WERI-Rb-1 (cell line): ENCODE measurements at regions not wholly inside any gene's neighbourhood (a gene's known extent, or its start where the extent isn't known, plus 50 kb on each side); places are given as distances from the start of the nearest gene placed in this dataset.

Experiments used
- DNase-seq: peaks from one replicate; pipeline ENCODE4 v3.0.0-alpha.2; 2020
- H3K27ac ChIP-seq: fragments of 250-450 bp; sonication (Bioruptor Pico); 2 replicates; pipeline ENCODE4 v1.5.1; 2020; ENCODE audit warnings: mild to moderate bottlenecking, moderate library complexity
- H3K27me3 ChIP-seq: fragments of 250-450 bp; sonication (Bioruptor Pico); 2 replicates; pipeline ENCODE4 v1.5.1; 2021; ENCODE audit warnings: mild to moderate bottlenecking, low read depth, moderate library complexity; ENCODE audit not compliant: insufficient read depth, severe bottlenecking
- H3K36me3 ChIP-seq: fragments of 250-450 bp; sonication (Bioruptor Pico); 2 replicates; pipeline ENCODE4 v1.5.1; 2020; ENCODE audit warnings: mild to moderate bottlenecking, moderate library complexity
- H3K4me3 ChIP-seq: 2 replicates; pipeline ENCODE4 v1.5.1; 2011; ENCODE audit warnings: low read depth, mild to moderate bottlenecking, control low read depth, low read length
- H3K9me3 ChIP-seq: fragments of 250-450 bp; sonication (Bioruptor Pico); 2 replicates; pipeline ENCODE4 v1.5.1; 2021; ENCODE audit warnings: mild to moderate bottlenecking, moderate library complexity; ENCODE audit not compliant: severe bottlenecking
- TF ChIP-seq, protein P1 (sequence below): IDR thresholded peaks from 2 replicates; pipeline ENCODE4 v1.5.1; 2011; ENCODE audit warnings: low read depth, mild to moderate bottlenecking, control low read depth, inconsistent platforms, low read length

DNA sequence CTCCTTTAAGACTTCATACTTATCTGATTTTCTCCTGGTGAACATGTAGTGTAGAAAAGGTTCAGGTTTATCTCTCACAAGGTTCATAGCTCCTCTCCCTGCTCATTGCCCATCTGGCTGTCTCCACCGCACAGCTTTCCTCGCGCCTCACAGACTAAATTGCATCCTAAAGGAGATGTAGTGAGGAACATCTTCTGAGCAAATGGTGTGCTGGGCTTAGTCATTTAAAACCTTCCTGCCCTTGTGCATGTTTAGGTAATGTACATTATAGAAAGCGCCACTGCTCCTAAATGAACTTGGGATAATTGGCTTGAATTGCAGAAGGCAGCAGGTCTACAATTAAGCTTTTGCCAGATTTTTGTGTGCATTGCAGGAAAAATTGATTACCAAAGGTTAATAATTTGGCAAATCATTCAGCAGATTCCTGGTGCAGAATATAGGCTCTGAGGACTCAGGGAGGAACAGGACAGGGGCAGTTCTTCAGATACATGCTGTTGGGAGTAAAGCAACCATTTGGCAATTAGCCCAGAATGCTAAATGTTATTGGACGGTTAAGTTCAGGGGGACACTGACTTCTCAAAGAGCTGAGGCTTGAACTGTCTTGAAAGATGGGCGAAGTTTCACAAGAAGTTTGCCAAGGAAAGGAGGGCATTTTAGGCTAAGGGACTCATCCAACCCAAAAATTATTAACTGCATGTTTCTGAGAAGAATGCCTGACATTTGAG, 108.4 kb upstream of the CLDN10 start:
- H3K27me3 ChIP-seq = no peaks in the 10 kb centered on the region
- no peak overlapping the region for H3K4me3 ChIP-seq
- no peak overlapping the region for H3K27ac ChIP-seq
- TF ChIP-seq, protein P1, sequence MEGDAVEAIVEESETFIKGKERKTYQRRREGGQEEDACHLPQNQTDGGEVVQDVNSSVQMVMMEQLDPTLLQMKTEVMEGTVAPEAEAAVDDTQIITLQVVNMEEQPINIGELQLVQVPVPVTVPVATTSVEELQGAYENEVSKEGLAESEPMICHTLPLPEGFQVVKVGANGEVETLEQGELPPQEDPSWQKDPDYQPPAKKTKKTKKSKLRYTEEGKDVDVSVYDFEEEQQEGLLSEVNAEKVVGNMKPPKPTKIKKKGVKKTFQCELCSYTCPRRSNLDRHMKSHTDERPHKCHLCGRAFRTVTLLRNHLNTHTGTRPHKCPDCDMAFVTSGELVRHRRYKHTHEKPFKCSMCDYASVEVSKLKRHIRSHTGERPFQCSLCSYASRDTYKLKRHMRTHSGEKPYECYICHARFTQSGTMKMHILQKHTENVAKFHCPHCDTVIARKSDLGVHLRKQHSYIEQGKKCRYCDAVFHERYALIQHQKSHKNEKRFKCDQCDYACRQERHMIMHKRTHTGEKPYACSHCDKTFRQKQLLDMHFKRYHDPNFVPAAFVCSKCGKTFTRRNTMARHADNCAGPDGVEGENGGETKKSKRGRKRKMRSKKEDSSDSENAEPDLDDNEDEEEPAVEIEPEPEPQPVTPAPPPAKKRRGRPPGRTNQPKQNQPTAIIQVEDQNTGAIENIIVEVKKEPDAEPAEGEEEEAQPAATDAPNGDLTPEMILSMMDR = no peak
- no peak for DNase-seq
- no peaks in the 10 kb centered on the region for H3K36me3 ChIP-seq
- no peaks in the 10 kb centered on the region for H3K9me3 ChIP-seq

DNA sequence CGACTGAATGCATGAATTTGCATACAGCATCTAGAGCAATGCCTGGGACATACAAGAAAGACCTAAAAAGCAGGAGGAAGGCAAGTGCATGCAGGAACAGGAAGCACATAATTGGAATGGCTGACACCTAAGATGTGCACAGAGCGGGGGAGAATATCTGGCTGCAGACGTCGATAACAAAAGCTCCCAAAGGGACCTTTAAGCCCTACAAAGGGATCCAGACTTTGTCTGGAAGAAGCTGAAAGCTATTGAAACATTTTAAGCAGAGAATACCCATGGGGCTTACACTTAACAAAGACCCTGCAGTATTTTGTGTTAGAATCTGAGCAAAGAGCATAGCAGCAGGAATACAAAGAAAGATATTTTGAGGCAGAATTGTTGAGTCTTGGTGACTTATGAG, 107.4 kb upstream of the CLDN10 start:
- DNase-seq = no peak
- TF ChIP-seq, protein P1 = no peak

DNA sequence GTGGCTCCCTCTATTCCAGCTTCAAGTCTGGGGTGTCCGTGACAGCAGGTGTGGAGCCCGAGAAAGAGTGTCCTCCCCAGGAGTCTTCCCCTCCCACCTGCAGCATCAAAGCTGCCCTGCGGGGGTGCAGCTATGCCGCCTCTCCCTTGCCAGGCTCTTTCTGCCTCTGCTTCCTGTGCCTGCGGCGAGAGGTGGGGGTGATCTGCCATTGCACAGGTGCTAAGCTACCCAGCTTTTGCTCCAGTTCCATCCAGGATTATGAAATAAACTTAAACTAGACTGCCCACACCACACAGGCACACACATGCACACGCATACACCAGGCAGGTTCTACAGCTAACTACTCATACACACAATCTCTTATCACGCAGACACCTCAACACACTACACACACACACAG, 104.7 kb upstream of the CLDN10 start:
- TF ChIP-seq, protein P1 = peak; percentile 24; the same call in 1 of the 2 replicates
- Histone ChIP-seq H3K27me3 (no peaks in the 10 kb centered on the region), H3K4me3 (no peak overlapping the region), H3K27ac (no peak overlapping the region), H3K9me3 (no peaks in the 10 kb centered on the region), H3K36me3 (no peaks in the 10 kb centered on the region)
- DNase-seq = peak; percentile 26

More for the DNA sequence above, 107.4 kb upstream of the CLDN10 start:
- Histone ChIP-seq H3K9me3 (no peaks in the 10 kb centered on the region), H3K27ac (no peak overlapping the region), H3K27me3 (no peaks in the 10 kb centered on the region), H3K4me3 (no peak overlapping the region), H3K36me3 (no peaks in the 10 kb centered on the region)

DNA sequence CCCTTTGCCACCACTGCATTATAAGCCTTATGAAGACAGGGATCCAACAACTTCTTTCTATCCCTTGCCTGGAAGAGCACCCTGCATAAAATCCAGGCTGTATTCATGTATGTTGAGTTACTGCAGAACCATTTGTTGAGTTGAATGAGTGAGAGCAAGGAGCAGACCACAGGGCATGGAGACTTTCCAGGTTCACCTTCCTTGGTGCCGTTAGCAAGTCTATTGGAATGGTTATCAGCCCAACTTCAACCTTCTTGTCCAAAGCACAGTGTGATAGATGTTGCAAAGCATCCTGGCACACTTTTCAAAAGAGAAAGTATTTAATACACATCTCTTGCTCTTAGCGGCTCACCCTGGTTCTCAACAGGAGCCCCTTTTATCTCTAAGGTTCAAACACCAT, 100.9 kb upstream of the CLDN10 start:
- H3K36me3 ChIP-seq = no peaks in the 10 kb centered on the region
- no peak for DNase-seq
- no peaks in the 10 kb centered on the region for H3K9me3 ChIP-seq
- H3K27me3 ChIP-seq = no peaks in the 10 kb centered on the region
- H3K27ac ChIP-seq = no peak overlapping the region
- H3K4me3 ChIP-seq = no peak overlapping the region
- TF ChIP-seq, protein P1 = no peak

DNA sequence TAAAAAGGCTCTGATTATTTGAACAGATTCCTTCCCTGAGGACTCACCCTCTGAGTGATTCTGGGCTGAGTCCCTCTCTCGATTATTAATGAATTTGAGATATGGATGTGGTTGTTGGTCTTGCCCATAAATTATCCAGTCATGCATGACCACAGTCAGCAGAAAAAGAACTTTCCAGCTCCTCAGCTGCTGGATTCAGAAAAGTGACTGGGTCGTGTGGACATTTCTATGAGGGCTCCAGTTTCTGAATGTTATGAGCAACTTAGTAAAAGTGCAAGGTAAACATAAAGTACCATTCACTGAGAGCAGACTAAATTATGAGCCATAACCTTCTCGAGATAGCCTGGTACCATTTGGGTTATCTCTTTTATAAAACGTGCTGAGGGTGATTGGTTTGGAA, 100.1 kb upstream of the CLDN10 start:
- H3K27me3 ChIP-seq = no peaks in the 10 kb centered on the region
- H3K9me3 ChIP-seq = no peaks in the 10 kb centered on the region
- H3K27ac ChIP-seq = no peak overlapping the region
- TF ChIP-seq, protein P1 = no peak
- H3K4me3 ChIP-seq = no peak overlapping the region
- H3K36me3 ChIP-seq = no peaks in the 10 kb centered on the region
- DNase-seq = no peak

DNA sequence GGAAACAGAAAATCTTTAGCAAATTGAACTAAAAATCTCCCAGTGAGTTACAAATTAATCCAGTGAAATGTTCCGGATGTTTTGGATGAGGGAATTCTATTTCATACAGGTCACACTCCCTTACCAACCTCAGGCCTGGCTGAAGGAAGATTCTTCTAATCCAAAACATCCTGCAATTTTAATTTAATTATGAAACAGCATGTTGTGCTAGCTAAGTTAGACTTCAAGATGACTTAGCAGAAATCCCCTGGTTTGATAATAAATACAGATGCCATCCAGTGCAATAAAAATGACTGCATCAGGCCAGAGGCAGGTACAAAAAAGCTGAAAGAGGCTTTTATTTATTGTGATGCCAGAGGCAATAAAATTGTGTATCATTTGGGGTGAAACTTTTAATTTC, 96.7 kb upstream of the CLDN10 start:
- H3K27ac ChIP-seq = no peak overlapping the region
- no peak overlapping the region for H3K4me3 ChIP-seq
- peaks cover 26% of the 10 kb centered on the region for H3K9me3 ChIP-seq
- TF ChIP-seq, protein P1 = no peak
- no peaks in the 10 kb centered on the region for H3K36me3 ChIP-seq
- no peak for DNase-seq
- no peaks in the 10 kb centered on the region for H3K27me3 ChIP-seq
